ENCODE measurements at regions not wholly inside any gene's neighbourhood (a gene's known extent, or its start where the extent isn't known, plus 50 kb on each side); places are given as distances from the start of the nearest gene placed in this dataset.

DNA sequence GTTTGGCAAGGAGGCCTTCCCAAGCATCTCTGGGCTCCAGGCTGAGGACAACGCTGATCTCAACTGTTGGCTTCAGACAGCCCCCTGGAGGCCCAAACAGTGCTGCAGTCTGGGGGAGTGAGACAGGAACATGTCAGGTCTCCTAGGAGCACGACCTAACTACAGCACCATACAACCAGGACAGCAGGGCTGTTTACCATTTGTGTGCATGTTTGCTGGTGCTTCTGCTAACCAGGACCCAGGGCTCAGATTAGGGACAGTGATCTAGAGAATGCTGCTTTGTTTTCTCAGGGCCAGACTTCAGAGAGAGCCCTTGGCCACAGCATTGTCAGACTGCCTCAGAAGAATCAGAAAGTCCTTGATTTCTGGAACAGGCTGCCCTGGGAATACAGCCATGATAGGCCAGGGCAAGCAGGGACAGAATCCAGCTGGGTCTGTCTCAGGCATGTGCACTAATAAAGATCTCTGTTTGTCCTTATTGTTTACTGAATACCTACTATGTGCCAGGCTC is 126.5 kb downstream of the VPREB1 start:
- DNase-seq: no peak

More for the DNA sequence above, 126.5 kb downstream of the VPREB1 start:
- no peak overlapping the region for H3K4ac ChIP-seq (ENCODE audit: low read depth, low read length)
- H3K4me3 Mint-ChIP-seq: no peak overlapping the region
- H4K8ac ChIP-seq (replicated peaks; ENCODE audit: insufficient read length, low read depth, low read length): no peak overlapping the region
- H4K20me1 ChIP-seq (ENCODE audit: control insufficient read depth, insufficient read depth, insufficient read length): no peaks in the 10 kb centered on the region
- H3K36me3 Mint-ChIP-seq (ENCODE audit: insufficient read depth in 1 of 3, low read depth in 3 of 3): no peaks in the 10 kb centered on the region
- H3K27me3 ChIP-seq (ENCODE audit: insufficient read depth, low read length): peaks cover 83% of the 10 kb centered on the region
- no peaks in the 10 kb centered on the region for H3K23me2 ChIP-seq (ENCODE audit: insufficient read length, low read depth, low read length, poor library complexity, severe bottlenecking)
- no peak overlapping the region for H3K4me2 ChIP-seq (ENCODE audit: insufficient read depth, insufficient read length, low read length)
- no peak overlapping the region for H4K5ac ChIP-seq (ENCODE audit: insufficient read length, low read depth, low read length)
- H3K18ac ChIP-seq (ENCODE audit: insufficient read length, low read depth, low read length): no peak overlapping the region
- no peak overlapping the region for H2BK15ac ChIP-seq (ENCODE audit: low read depth, low read length)
- no peak overlapping the region for H2AFZ ChIP-seq (ENCODE audit: low read length)
- no peak overlapping the region for H2BK20ac ChIP-seq (ENCODE audit: low read depth, low read length, poor library complexity, severe bottlenecking)
- H2BK120ac ChIP-seq (ENCODE audit: low read depth, low read length, poor library complexity, severe bottlenecking): no peak overlapping the region
- peaks cover 100% of the 10 kb centered on the region for H3K27me3 Mint-ChIP-seq (ENCODE audit: low read depth)
- H3K79me2 ChIP-seq (ENCODE audit: insufficient read depth, low read length): no peaks in the 10 kb centered on the region
- H2BK5ac ChIP-seq (ENCODE audit: insufficient read length, low read length): no peak overlapping the region
- TF ChIP-seq, protein P1, sequence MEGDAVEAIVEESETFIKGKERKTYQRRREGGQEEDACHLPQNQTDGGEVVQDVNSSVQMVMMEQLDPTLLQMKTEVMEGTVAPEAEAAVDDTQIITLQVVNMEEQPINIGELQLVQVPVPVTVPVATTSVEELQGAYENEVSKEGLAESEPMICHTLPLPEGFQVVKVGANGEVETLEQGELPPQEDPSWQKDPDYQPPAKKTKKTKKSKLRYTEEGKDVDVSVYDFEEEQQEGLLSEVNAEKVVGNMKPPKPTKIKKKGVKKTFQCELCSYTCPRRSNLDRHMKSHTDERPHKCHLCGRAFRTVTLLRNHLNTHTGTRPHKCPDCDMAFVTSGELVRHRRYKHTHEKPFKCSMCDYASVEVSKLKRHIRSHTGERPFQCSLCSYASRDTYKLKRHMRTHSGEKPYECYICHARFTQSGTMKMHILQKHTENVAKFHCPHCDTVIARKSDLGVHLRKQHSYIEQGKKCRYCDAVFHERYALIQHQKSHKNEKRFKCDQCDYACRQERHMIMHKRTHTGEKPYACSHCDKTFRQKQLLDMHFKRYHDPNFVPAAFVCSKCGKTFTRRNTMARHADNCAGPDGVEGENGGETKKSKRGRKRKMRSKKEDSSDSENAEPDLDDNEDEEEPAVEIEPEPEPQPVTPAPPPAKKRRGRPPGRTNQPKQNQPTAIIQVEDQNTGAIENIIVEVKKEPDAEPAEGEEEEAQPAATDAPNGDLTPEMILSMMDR (conservative IDR thresholded peaks at IDR 0.05): no peak
- H3K23ac ChIP-seq (ENCODE audit: insufficient read length, low read depth, low read length): no peak overlapping the region
- WGBS (ENCODE audit: extremely low coverage, insufficient read length, low lambda C conversion rate): no CpG with 5 or more reads among the region's 2 CpGs
- H3K9me3 ChIP-seq (ENCODE audit: control insufficient read depth, low read depth, low read length): no peaks in the 10 kb centered on the region
- H3T11ph ChIP-seq (ENCODE audit: low read length): no peak overlapping the region
- no peaks in the 10 kb centered on the region for H3K79me1 ChIP-seq (ENCODE audit: insufficient read depth, low read depth, low read length, poor library complexity, severe bottlenecking)
- no peak overlapping the region for H3K56ac ChIP-seq (ENCODE audit: insufficient read length, low read depth, low read length)
- H3K9ac ChIP-seq (ENCODE audit: extremely low read depth, insufficient read length, low read length): no peak overlapping the region
- H3K27ac ChIP-seq (ENCODE audit: insufficient read length, low read depth, low read length): no peak overlapping the region
- no peak overlapping the region for H4K91ac ChIP-seq (ENCODE audit: insufficient read length, low read depth, low read length)
- H2BK12ac ChIP-seq (ENCODE audit: insufficient read length, low read depth, low read length): no peak overlapping the region
- H3K9me3 Mint-ChIP-seq: no peaks in the 10 kb centered on the region; a peak in 1 of 5 replicates
- no peak overlapping the region for H2AK5ac ChIP-seq (ENCODE audit: insufficient read length, low read length)
- peaks cover 2 to 9% of the 10 kb centered on the region in 2 experiments; a peak in 2 of 4 replicates for H3K4me1 Mint-ChIP-seq
- H3K14ac ChIP-seq (ENCODE audit: insufficient read depth, low read length): no peak overlapping the region
- no peak overlapping the region for H3K27ac Mint-ChIP-seq
- no peaks in the 10 kb centered on the region for H3K4me1 ChIP-seq (ENCODE audit: insufficient read depth, low read length)
